BE2C (cell line): ENCODE measurements at regions not wholly inside any gene's neighbourhood (a gene's known extent, or its start where the extent isn't known, plus 50 kb on each side); places are given as distances from the start of the nearest gene placed in this dataset.

Source experiments
- DNase-seq: peaks from one replicate; pipeline ENCODE4 v3.0.0-alpha.2; 2020
- H3K27me3 ChIP-seq: fragments of 250-450 bp; sonication (Bioruptor Pico); 2 replicates; pipeline ENCODE4 v1.5.1; 2020; ENCODE audit warnings: mild to moderate bottlenecking
- H3K36me3 ChIP-seq: fragments of 250-450 bp; sonication (Bioruptor Pico); 2 replicates; pipeline ENCODE4 v1.5.1; 2020; ENCODE audit warnings: mild to moderate bottlenecking
- H3K4me1 ChIP-seq: fragments of 250-450 bp; sonication (Bioruptor Pico); 2 replicates; pipeline ENCODE4 v1.5.1; 2020
- H3K4me3 ChIP-seq: 2 replicates; pipeline ENCODE4 v1.5.1; 2011; ENCODE audit warnings: low read depth, low read length
- H3K9me3 ChIP-seq: fragments of 250-450 bp; sonication (Bioruptor Pico); 2 replicates; pipeline ENCODE4 v1.5.1; 2020
- CTCF ChIP-seq: IDR thresholded peaks from 2 replicates; pipeline ENCODE4 v1.5.1; 2012; ENCODE audit warnings: mild to moderate bottlenecking, low read depth, low read length

- Histone ChIP-seq H3K9me3 (no peaks in the 10 kb centered on the region), H3K4me3 (no peak overlapping the region), H3K27me3 (no peaks in the 10 kb centered on the region), H3K36me3 (peaks cover 13% of the 10 kb centered on the region), H3K4me1 (peaks cover 49% of the 10 kb centered on the region)
- DNase-seq: peak; percentile 89
- TF ChIP-seq CTCF: no peak
Observed at GRCh38 chr4:41384992-41385391, 128.3 kb downstream of the UCHL1 start.

GRCh38 chr4:41385481-41385880 is 128.8 kb downstream of the UCHL1 start:
- no peak overlapping the region for H3K4me3 ChIP-seq
- DNase-seq: no peak

GRCh38 chr4:41388080-41388479 is 131.4 kb downstream of the UCHL1 start:
- no peak for DNase-seq
- Histone ChIP-seq H3K9me3 (no peaks in the 10 kb centered on the region), H3K4me1 (peaks cover 36% of the 10 kb centered on the region), H3K36me3 (peaks cover 10% of the 10 kb centered on the region), H3K4me3 (no peak overlapping the region), H3K27me3 (no peaks in the 10 kb centered on the region)
- TF ChIP-seq CTCF: no peak

More at GRCh38 chr4:41385481-41385880, 128.8 kb downstream of the UCHL1 start:
- TF ChIP-seq CTCF: no peak
- Histone ChIP-seq H3K27me3 (no peaks in the 10 kb centered on the region), H3K4me1 (peaks cover 49% of the 10 kb centered on the region), H3K9me3 (no peaks in the 10 kb centered on the region), H3K36me3 (peaks cover 13% of the 10 kb centered on the region)

- Histone ChIP-seq H3K9me3 (no peaks in the 10 kb centered on the region), H3K4me1 (peaks cover 26% of the 10 kb centered on the region), H3K27me3 (no peaks in the 10 kb centered on the region), H3K4me3 (no peak overlapping the region), H3K36me3 (peaks cover 10% of the 10 kb centered on the region)
- no peak for TF ChIP-seq CTCF
- no peak for DNase-seq
Observed at GRCh38 chr4:41389356-41389755, 132.6 kb downstream of the UCHL1 start.

- TF ChIP-seq CTCF: no peak
- Histone ChIP-seq H3K27me3 (no peaks in the 10 kb centered on the region), H3K36me3 (peaks cover 10% of the 10 kb centered on the region), H3K9me3 (no peaks in the 10 kb centered on the region), H3K4me3 (no peak overlapping the region), H3K4me1 (peaks cover 15% of the 10 kb centered on the region)
- DNase-seq: no peak
Observed at GRCh38 chr4:41390661-41391060, 133.9 kb downstream of the UCHL1 start.

GRCh38 chr4:41391271-41391670 is 134.5 kb downstream of the UCHL1 start:
- Histone ChIP-seq H3K36me3 (peaks cover 10% of the 10 kb centered on the region), H3K4me1 (peaks cover 8% of the 10 kb centered on the region), H3K4me3 (no peak overlapping the region), H3K9me3 (no peaks in the 10 kb centered on the region), H3K27me3 (no peaks in the 10 kb centered on the region)
- no peak for TF ChIP-seq CTCF
- no peak for DNase-seq
